Keratinocyte (primary cell): ENCODE measurements at regions not wholly inside any gene's neighbourhood (a gene's known extent, or its start where the extent isn't known, plus 50 kb on each side); places are given as distances from the start of the nearest gene placed in this dataset.

ENCODE experiments used
- DNase-seq: peaks from one replicate; pipeline ENCODE4 v3.0.0-alpha.2; 2011; ENCODE audit warnings: low read depth, missing footprints, low spot score
- FAIRE-seq: peaks from 2 replicates; lab custom pipeline; 2011; peaks lifted over from hg19 to GRCh38; lab: Jason Lieb, UNC
- H2AFZ ChIP-seq: 2 replicates; pipeline ENCODE4 v1.6.0; 2012; ENCODE audit warnings: low read length, control low read depth, inconsistent platforms; ENCODE audit not compliant: control insufficient read depth
- H3K27ac ChIP-seq: 2 replicates; pipeline ENCODE4 v1.5.1; 2011; ENCODE audit warnings: low read length; ENCODE audit not compliant: control insufficient read depth, insufficient read depth
- H3K27me3 ChIP-seq: 3 replicates; pipeline ENCODE4 v1.6.0; 2011; ENCODE audit warnings: low read length; ENCODE audit not compliant: control insufficient read depth, insufficient read depth; ENCODE audit errors: extremely low read depth
- H3K36me3 ChIP-seq, 2 experiments: 2 replicates in 1 of 2; 3 replicates in 1 of 2; pipeline ENCODE4 v1.5.1; 2011; ENCODE audit warnings: low read length in 2 of 2, mild to moderate bottlenecking in 1 of 2; ENCODE audit not compliant: control insufficient read depth in 2 of 2, insufficient read depth in 2 of 2; ENCODE audit errors: extremely low read depth in 1 of 2
- H3K4me1 ChIP-seq: 3 replicates; pipeline ENCODE4 v1.5.1; 2011; ENCODE audit warnings: low read length; ENCODE audit not compliant: control insufficient read depth, insufficient read depth; ENCODE audit errors: extremely low read depth
- H3K4me2 ChIP-seq: 3 replicates; pipeline ENCODE4 v1.6.0; 2011; ENCODE audit warnings: low read depth, low read length; ENCODE audit not compliant: control insufficient read depth, insufficient read depth; ENCODE audit errors: extremely low read depth
- H3K4me3 ChIP-seq, 3 experiments: fragments of 200-600 bp in 1 of 3; sonication (generic) in 1 of 3; 2 replicates in 2 of 3; 3 replicates in 1 of 3; pipeline ENCODE4 v1.5.1; 2011 to 2016; ENCODE audit warnings: low read length in 3 of 3, mild to moderate bottlenecking in 3 of 3, control low read depth in 2 of 3, inconsistent platforms in 1 of 3, low read depth in 1 of 3, mixed read lengths in 1 of 3, mixed run types in 1 of 3, moderate library complexity in 1 of 3; ENCODE audit not compliant: control insufficient read depth in 2 of 3, insufficient read depth in 2 of 3; ENCODE audit errors: extremely low read depth in 1 of 3
- H3K79me2 ChIP-seq: 2 replicates; pipeline ENCODE4 v1.6.0; 2012; ENCODE audit warnings: low read length; ENCODE audit not compliant: control insufficient read depth, insufficient read depth
- H3K9ac ChIP-seq: 3 replicates; pipeline ENCODE4 v1.6.0; 2011; ENCODE audit warnings: low read length; ENCODE audit not compliant: control insufficient read depth, insufficient read depth; ENCODE audit errors: extremely low read depth
- H3K9me1 ChIP-seq: 3 replicates; pipeline ENCODE4 v1.6.0; 2011; ENCODE audit warnings: low read length; ENCODE audit not compliant: control insufficient read depth, insufficient read depth; ENCODE audit errors: extremely low read depth
- H3K9me3 ChIP-seq: 2 replicates; pipeline ENCODE4 v1.5.1; 2012; ENCODE audit warnings: low read depth, low read length; ENCODE audit not compliant: control insufficient read depth
- H4K20me1 ChIP-seq: 3 replicates; pipeline ENCODE4 v1.6.0; 2011; ENCODE audit warnings: low read length; ENCODE audit not compliant: control insufficient read depth, insufficient read depth; ENCODE audit errors: extremely low read depth
- EZH2 ChIP-seq: IDR thresholded peaks from one replicate; pipeline ENCODE4 v1.6.1; 2012; ENCODE audit warnings: inconsistent platforms, mild to moderate bottlenecking, low read length, moderate library complexity
- dilution Hi-C: fragments of 300-500 bp; cut with MboI; formaldehyde crosslinking; loops from one replicate; pipeline ENCODE4 v1.7.0; 2020; ENCODE audit warnings: low sequenced_read_pairs; ENCODE audit not compliant: extremely low pct_ligation_motif_present
- TF ChIP-seq, protein P1 (sequence below), 3 experiments: IDR thresholded peaks in 1 of 3; conservative IDR thresholded peaks in 1 of 3; optimal IDR thresholded peaks in 1 of 3; 2 replicates in 2 of 3; 3 replicates in 1 of 3; pipeline versions ENCODE3 to v1.5.1; 2011; ENCODE audit warnings: low read length in 3 of 3, mild to moderate bottlenecking in 3 of 3, moderate library complexity in 2 of 3, control low read depth in 1 of 3, inconsistent platforms in 1 of 3; ENCODE audit not compliant: insufficient read depth in 2 of 3; ENCODE audit errors: extremely low read depth in 1 of 3

DNA sequence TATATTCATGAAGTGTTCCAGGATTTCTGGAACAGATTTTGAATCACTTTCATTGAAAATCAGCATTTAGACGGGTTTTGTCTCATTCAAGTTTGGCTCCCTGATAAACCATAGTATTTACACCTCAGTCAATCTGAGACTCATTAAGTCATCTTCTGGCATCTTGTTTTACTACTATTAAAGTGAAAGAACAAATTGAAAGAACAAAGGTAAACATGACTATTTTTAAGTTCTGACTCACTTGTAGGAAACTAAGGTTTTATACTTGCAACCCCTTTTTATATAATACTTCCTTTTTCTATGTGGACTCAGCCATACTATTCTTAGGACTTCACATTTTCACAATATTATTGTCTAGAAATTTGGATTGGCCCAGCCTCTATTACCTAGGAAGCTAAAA lies 854.4 kb downstream of the SQOR start:
- dilution Hi-C loops = no loop called here
- H3K9ac ChIP-seq = no peak overlapping the region
- no peaks in the 10 kb centered on the region for H3K36me3 ChIP-seq
- no peaks in the 10 kb centered on the region for H3K4me1 ChIP-seq
- no peaks in the 10 kb centered on the region for H4K20me1 ChIP-seq
- no peak overlapping the region for H2AFZ ChIP-seq
- H3K79me2 ChIP-seq = no peaks in the 10 kb centered on the region
- no peak overlapping the region for H3K27ac ChIP-seq
- no peak for FAIRE-seq
- no peaks in the 10 kb centered on the region for H3K9me1 ChIP-seq
- TF ChIP-seq, protein P1, sequence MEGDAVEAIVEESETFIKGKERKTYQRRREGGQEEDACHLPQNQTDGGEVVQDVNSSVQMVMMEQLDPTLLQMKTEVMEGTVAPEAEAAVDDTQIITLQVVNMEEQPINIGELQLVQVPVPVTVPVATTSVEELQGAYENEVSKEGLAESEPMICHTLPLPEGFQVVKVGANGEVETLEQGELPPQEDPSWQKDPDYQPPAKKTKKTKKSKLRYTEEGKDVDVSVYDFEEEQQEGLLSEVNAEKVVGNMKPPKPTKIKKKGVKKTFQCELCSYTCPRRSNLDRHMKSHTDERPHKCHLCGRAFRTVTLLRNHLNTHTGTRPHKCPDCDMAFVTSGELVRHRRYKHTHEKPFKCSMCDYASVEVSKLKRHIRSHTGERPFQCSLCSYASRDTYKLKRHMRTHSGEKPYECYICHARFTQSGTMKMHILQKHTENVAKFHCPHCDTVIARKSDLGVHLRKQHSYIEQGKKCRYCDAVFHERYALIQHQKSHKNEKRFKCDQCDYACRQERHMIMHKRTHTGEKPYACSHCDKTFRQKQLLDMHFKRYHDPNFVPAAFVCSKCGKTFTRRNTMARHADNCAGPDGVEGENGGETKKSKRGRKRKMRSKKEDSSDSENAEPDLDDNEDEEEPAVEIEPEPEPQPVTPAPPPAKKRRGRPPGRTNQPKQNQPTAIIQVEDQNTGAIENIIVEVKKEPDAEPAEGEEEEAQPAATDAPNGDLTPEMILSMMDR (optimal IDR thresholded peaks at IDR 0.05 in 1 of 3, IDR thresholded peaks at IDR 0.05 in 1 of 3, conservative IDR thresholded peaks at IDR 0.05 in 1 of 3; ENCODE audit: extremely low read depth in 1 of 3, insufficient read depth in 2 of 3, low read length in 3 of 3) = no peak
- TF ChIP-seq EZH2 = no peak
- H3K4me2 ChIP-seq = no peak overlapping the region
- H3K9me3 ChIP-seq = no peaks in the 10 kb centered on the region
- H3K27me3 ChIP-seq = no peaks in the 10 kb centered on the region
- no peak for DNase-seq
- H3K4me3 ChIP-seq = no peak overlapping the region

DNA sequence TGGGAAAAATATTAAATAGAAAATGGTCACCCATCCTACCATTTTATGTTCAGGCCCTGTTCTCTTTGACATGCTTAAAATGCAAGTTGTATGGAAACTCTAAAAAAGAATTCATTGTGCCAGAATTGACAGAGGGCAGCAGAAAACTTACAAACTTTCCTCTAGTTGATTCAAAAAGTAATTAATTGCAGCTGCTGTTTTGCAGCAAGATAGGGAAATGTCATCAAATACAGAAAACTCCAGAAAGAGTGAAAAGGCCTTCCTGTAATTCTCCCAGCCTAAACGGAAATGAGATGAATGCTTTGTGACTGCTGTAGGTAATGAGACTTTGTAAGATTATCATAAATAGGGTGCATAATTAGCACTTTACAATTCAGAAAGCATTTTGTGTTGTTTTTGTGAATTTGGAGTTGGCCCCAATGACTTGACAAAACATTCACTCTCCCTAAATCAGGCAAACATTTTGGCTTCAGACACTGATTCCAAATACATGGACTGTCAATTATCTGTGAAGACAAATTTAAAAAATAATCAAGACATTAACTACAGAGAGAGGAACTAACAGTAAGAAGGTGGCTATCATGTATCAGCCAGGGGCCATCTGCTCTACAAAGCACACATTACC lies 861.8 kb downstream of the SQOR start:
- no peak overlapping the region for H3K27ac ChIP-seq
- no peak overlapping the region for H2AFZ ChIP-seq
- H3K4me1 ChIP-seq = no peaks in the 10 kb centered on the region
- H3K9ac ChIP-seq = no peak overlapping the region
- DNase-seq (no peak), FAIRE-seq (no peak)
- dilution Hi-C loops = no loop called here
- H3K79me2 ChIP-seq = no peaks in the 10 kb centered on the region
- TF ChIP-seq, protein P1 (optimal IDR thresholded peaks at IDR 0.05 in 1 of 3, IDR thresholded peaks at IDR 0.05 in 1 of 3, conservative IDR thresholded peaks at IDR 0.05 in 1 of 3; ENCODE audit: extremely low read depth in 1 of 3, insufficient read depth in 2 of 3, low read length in 3 of 3) = no peak
- no peak for TF ChIP-seq EZH2
- H4K20me1 ChIP-seq = no peaks in the 10 kb centered on the region
- H3K4me3 ChIP-seq = no peak overlapping the region
- no peaks in the 10 kb centered on the region for H3K27me3 ChIP-seq
- no peak overlapping the region for H3K4me2 ChIP-seq
- H3K36me3 ChIP-seq = no peaks in the 10 kb centered on the region
- H3K9me3 ChIP-seq = no peaks in the 10 kb centered on the region
- H3K9me1 ChIP-seq = no peaks in the 10 kb centered on the region
